K562 (cell line): ENCODE measurements at regions not wholly inside any gene's neighbourhood (a gene's known extent, or its start where the extent isn't known, plus 50 kb on each side); places are given as distances from the start of the nearest gene placed in this dataset.

Source experiments
- ATAC-seq: fragments of 200-7000 bp; cut with Tn5 transposase; 3 replicates; pipeline ENCODE4 v1.9.1; 2020; ENCODE audit warnings: moderate library complexity
- BruUV-seq: library from RNA; stranded (reverse); fragments of 400-500 nt; replicated peaks from 2 replicates; lab custom pipeline; 2021; lab: Mats Ljungman, UMichigan
- CTCF ChIA-PET: fragments of 300-600 bp; formaldehyde crosslinking; extraction: SDS; loops from one replicate; lab custom pipeline; 2021; ENCODE audit warnings: low intra/inter-chr PET ratio; lab: Yijun Ruan, JAX
- POLR2A ChIA-PET: fragments of 300-600, 350-650 bp; sonication (Branson Sonifier 250); formaldehyde crosslinking; extraction: SDS; loops from one replicate; lab custom pipeline; 2021; ENCODE audit warnings: antibody characterized with exemption, inconsistent platforms; lab: Yijun Ruan, JAX
- DNase-seq, 4 experiments: peaks; one replicate each; pipeline versions ENCODE4 v3.0.0 to v3.0.0-alpha.2; 2011 to 2018; ENCODE audit warnings: low spot score in 3 of 4, mixed read lengths in 3 of 4; ENCODE audit errors: extremely low read depth in 1 of 4
- FAIRE-seq: peaks from 2 replicates; lab custom pipeline; 2011; peaks lifted over from hg19 to GRCh38; lab: Jason Lieb, UNC
- H2AFZ ChIP-seq: 2 replicates; pipeline ENCODE4 v1.6.0; 2011; ENCODE audit warnings: low read depth, low read length, control low read depth, inconsistent platforms
- H3K27ac ChIP-seq: fragments of 200-600 bp; 3 replicates; pipeline ENCODE4 v1.8.0; 2011; ENCODE audit warnings: low read depth, mild to moderate bottlenecking, control low read depth, inconsistent platforms, low read length, moderate library complexity, mixed read lengths; ENCODE audit errors: extremely low read depth
- H3K27me3 ChIP-seq, 2 experiments: fragments of 300-600 bp in 1 of 2; 2 replicates in 1 of 2; 3 replicates in 1 of 2; pipeline versions ENCODE4 v1.6.0 to v1.8.0; 2011; ENCODE audit warnings: inconsistent platforms in 2 of 2, low read length in 2 of 2, mild to moderate bottlenecking in 1 of 2, mixed read lengths in 1 of 2, moderate library complexity in 1 of 2; ENCODE audit not compliant: control insufficient read depth in 2 of 2, insufficient read depth in 2 of 2
- H3K36me3 ChIP-seq: fragments of 300-600 bp; 3 replicates; pipeline ENCODE4 v1.8.0; 2011; ENCODE audit warnings: mild to moderate bottlenecking, low read length, inconsistent platforms; ENCODE audit not compliant: control insufficient read depth, insufficient read depth
- H3K4me1 ChIP-seq, 2 experiments: fragments of 200-600 bp in 1 of 2; replicated peaks in 1 of 2; 2 replicates in 1 of 2; 3 replicates in 1 of 2; pipeline versions ENCODE4 v1.5.1 to v1.8.0; 2011; ENCODE audit warnings: inconsistent platforms in 2 of 2, low read length in 2 of 2, mild to moderate bottlenecking in 1 of 2, mixed read lengths in 1 of 2, moderate library complexity in 1 of 2; ENCODE audit not compliant: control insufficient read depth in 2 of 2, insufficient read depth in 2 of 2
- H3K4me2 ChIP-seq: 2 replicates; pipeline ENCODE4 v1.6.1; 2011; ENCODE audit warnings: low read length, control low read depth, inconsistent platforms, mixed read lengths; ENCODE audit not compliant: insufficient read depth
- H3K4me3 ChIP-seq: fragments of 200-600 bp; sonication (generic), shearing (Covaris generic); 2 replicates; pipeline ENCODE4 v1.5.1; 2016; ENCODE audit warnings: control low read depth, inconsistent platforms
- H3K79me2 ChIP-seq: fragments of 200-600 bp; 3 replicates; pipeline ENCODE4 v1.8.0; 2011; ENCODE audit warnings: low read length, inconsistent platforms; ENCODE audit not compliant: control insufficient read depth, insufficient read depth
- H3K9ac ChIP-seq, 2 experiments: 2 replicates each; pipeline versions ENCODE4 v1.6.0 to v1.6.1; 2011; ENCODE audit warnings: low read depth in 2 of 2, low read length in 2 of 2, control low read depth in 1 of 2, inconsistent platforms in 1 of 2, mild to moderate bottlenecking in 1 of 2, mixed read lengths in 1 of 2; ENCODE audit not compliant: insufficient read depth in 1 of 2
- H3K9me1 ChIP-seq: one replicate; pipeline ENCODE4 v1.6.0; 2011; ENCODE audit warnings: inconsistent platforms, mild to moderate bottlenecking, low read length, moderate library complexity; ENCODE audit not compliant: control insufficient read depth, insufficient read depth
- H3K9me3 ChIP-seq: replicated peaks from 2 replicates; pipeline ENCODE4 v1.5.1; 2011; ENCODE audit warnings: low read depth, low read length, inconsistent platforms; ENCODE audit not compliant: control insufficient read depth, insufficient read depth
- H4K20me1 ChIP-seq: replicated peaks from 2 replicates; pipeline ENCODE4 v1.6.1; 2011; ENCODE audit warnings: low read length, inconsistent platforms, mixed read lengths; ENCODE audit not compliant: control insufficient read depth, insufficient read depth
- COPS2 ChIP-seq: fragments of 450-650 bp; conservative IDR thresholded peaks from 2 replicates; pipeline ENCODE4 v1.6.1; 2016; ENCODE audit warnings: mild to moderate bottlenecking, moderate library complexity
- EZH2 ChIP-seq: IDR thresholded peaks from 2 replicates; pipeline ENCODE4 v1.6.1; 2012; ENCODE audit warnings: low read depth, mild to moderate bottlenecking, inconsistent platforms, low read length, borderline replicate concordance
- JUNB ChIP-seq: fragments of 450-650 bp; formaldehyde crosslinking; conservative IDR thresholded peaks from 2 replicates; pipeline ENCODE4 v1.4.0; 2020; ENCODE audit warnings: mild to moderate bottlenecking
- RBM25 ChIP-seq: fragments of 200-400 bp; formaldehyde crosslinking; IDR thresholded peaks from 2 replicates; pipeline ENCODE4 v1.6.1; 2018; ENCODE audit warnings: low read length, low read depth, moderate library complexity; ENCODE audit not compliant: severe bottlenecking
- SP2 ChIP-seq: IDR thresholded peaks from 2 replicates; pipeline ENCODE4 v1.6.1; 2011; ENCODE audit warnings: mild to moderate bottlenecking, low read depth, low read length, moderate library complexity; ENCODE audit not compliant: poor library complexity, severe bottlenecking; ENCODE audit errors: extremely low read depth
- THRB ChIP-seq: fragments of 450-650 bp; formaldehyde crosslinking; conservative IDR thresholded peaks from 2 replicates; pipeline ENCODE4 v1.4.0; 2022; ENCODE audit warnings: mild to moderate bottlenecking, missing genetic modification characterization
- ZNF280A ChIP-seq: fragments of 450-650 bp; IDR thresholded peaks from 2 replicates; pipeline ENCODE4 v1.6.1; 2018; ENCODE audit warnings: mild to moderate bottlenecking, low read depth; ENCODE audit not compliant: partially characterized antibody
- WGBS: fragments of 100-300 bp; shearing (Covaris generic); methylation state at CpG from one replicate; pipeline ENCODE4 v1.1.6; 2016; ENCODE audit warnings: low coverage, mixed read lengths; ENCODE audit not compliant: insufficient coverage; ENCODE audit errors: missing lambda C conversion rate; 5-methylcytosine and 5-hydroxymethylcytosine counted together
- in situ Hi-C: fragments of 300-500 bp; cut with MboI; formaldehyde crosslinking; loops from 4 replicates; pipeline ENCODE4 v1.15.0; 2018; ENCODE audit warnings: inconsistent platforms, mixed read lengths
- intact Hi-C: fragments of 100-400 bp; cut with micrococcal nuclease; formaldehyde crosslinking; loops from 2 replicates; pipeline ENCODE4 v1.14.2; 2022
- TF ChIP-seq, protein P1 (sequence below), 2 experiments: fragments of 450-650 bp; IDR thresholded peaks; 2 replicates each; pipeline ENCODE4 v1.6.1; 2016
- TF ChIP-seq, protein P2 (sequence below): fragments of 250-450 bp; sonication (Bioruptor Pico); IDR thresholded peaks from 2 replicates; pipeline ENCODE4 v1.8.0; 2021; ENCODE audit warnings: moderate library complexity, mild to moderate bottlenecking, inconsistent platforms

DNA sequence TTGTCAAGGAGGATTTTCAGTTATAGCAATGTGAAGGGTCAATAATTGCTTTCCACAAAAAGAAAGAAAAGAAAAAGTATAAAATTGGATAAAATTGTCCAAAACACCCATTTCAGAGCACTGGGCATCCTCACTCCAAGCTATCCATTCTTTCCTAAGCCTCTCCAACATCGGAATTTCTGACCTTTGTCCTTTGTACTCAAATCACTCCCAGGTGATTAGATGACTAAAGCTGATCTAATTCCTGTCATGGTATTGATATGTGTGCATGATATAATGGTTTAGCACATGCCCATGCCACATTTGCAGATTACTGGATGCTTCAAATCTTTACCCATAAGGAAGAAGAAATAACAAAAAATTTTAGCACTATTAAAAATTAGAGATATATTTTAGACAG, 152.3 kb downstream of the CENPC start:
- WGBS = 0% methylated on average over 1 of the region's 1 CpG

More for the DNA sequence above, 152.3 kb downstream of the CENPC start:
- no peak for ATAC-seq
- no peaks in the 10 kb centered on the region for H3K4me1 ChIP-seq
- CTCF ChIA-PET = no interaction called here
- H3K36me3 ChIP-seq = no peaks in the 10 kb centered on the region
- no peak overlapping the region for H3K27ac ChIP-seq
- no peak overlapping the region for H3K4me3 ChIP-seq
- TF ChIP-seq, protein P1, sequence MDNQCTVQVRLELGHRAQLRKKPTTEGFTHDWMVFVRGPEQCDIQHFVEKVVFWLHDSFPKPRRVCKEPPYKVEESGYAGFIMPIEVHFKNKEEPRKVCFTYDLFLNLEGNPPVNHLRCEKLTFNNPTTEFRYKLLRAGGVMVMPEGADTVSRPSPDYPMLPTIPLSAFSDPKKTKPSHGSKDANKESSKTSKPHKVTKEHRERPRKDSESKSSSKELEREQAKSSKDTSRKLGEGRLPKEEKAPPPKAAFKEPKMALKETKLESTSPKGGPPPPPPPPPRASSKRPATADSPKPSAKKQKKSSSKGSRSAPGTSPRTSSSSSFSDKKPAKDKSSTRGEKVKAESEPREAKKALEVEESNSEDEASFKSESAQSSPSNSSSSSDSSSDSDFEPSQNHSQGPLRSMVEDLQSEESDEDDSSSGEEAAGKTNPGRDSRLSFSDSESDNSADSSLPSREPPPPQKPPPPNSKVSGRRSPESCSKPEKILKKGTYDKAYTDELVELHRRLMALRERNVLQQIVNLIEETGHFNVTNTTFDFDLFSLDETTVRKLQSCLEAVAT (IDR thresholded peaks at IDR 0.05) = no peak
- TF ChIP-seq EZH2 = no peak
- no peak for TF ChIP-seq ZNF280A
- TF ChIP-seq, protein P2, sequence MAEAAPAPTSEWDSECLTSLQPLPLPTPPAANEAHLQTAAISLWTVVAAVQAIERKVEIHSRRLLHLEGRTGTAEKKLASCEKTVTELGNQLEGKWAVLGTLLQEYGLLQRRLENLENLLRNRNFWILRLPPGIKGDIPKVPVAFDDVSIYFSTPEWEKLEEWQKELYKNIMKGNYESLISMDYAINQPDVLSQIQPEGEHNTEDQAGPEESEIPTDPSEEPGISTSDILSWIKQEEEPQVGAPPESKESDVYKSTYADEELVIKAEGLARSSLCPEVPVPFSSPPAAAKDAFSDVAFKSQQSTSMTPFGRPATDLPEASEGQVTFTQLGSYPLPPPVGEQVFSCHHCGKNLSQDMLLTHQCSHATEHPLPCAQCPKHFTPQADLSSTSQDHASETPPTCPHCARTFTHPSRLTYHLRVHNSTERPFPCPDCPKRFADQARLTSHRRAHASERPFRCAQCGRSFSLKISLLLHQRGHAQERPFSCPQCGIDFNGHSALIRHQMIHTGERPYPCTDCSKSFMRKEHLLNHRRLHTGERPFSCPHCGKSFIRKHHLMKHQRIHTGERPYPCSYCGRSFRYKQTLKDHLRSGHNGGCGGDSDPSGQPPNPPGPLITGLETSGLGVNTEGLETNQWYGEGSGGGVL (CRISPR knock-in tag) = no peak
- no peak for TF ChIP-seq THRB (CRISPR knock-in tag)
- TF ChIP-seq RBM25 = no peak
- no peak for TF ChIP-seq JUNB (CRISPR knock-in tag)
- no peak for TF ChIP-seq SP2
- TF ChIP-seq COPS2 = no peak
- TF ChIP-seq, all 486 proteins: peak for 0
- H2AFZ ChIP-seq = no peak overlapping the region
- BruUV-seq = no TSS peak
- intact Hi-C loops = loop anchor here (5.0 kb wide), 2 partner anchors 66 to 306 kb away; no protein-coding TSS in a partner anchor
- H3K9ac ChIP-seq = no peak overlapping the region
- FAIRE-seq (no peak), DNase-seq (no peak)
- no peaks in the 10 kb centered on the region for H3K9me3 ChIP-seq
- no peaks in the 10 kb centered on the region for H3K9me1 ChIP-seq
- no peaks in the 10 kb centered on the region for H3K79me2 ChIP-seq
- no peaks in the 10 kb centered on the region for H3K27me3 ChIP-seq
- no peak overlapping the region for H3K4me2 ChIP-seq
- no peaks in the 10 kb centered on the region for H4K20me1 ChIP-seq
- in situ Hi-C loops = no loop called here
- POLR2A ChIA-PET = no interaction called here
